Small intestine (tissue), 7 donors: ENCODE measurements at regions not wholly inside any gene's neighbourhood (a gene's known extent, or its start where the extent isn't known, plus 50 kb on each side); places are given as distances from the start of the nearest gene placed in this dataset.

Experiments used
- DNase-seq, 2 donors: peaks; one replicate each; pipeline versions ENCODE4 v3.0.0 to v3.0.0-alpha.2; 2013
- FAIRE-seq: peaks from 2 replicates; lab custom pipeline; 2012; peaks lifted over from hg19 to GRCh38; lab: Jason Lieb, UNC
- H3K27ac ChIP-seq, 3 donors: one replicate each; pipeline ENCODE4 v1.5.1; 2013; ENCODE audit warnings: low read length in 2 of 3, mild to moderate bottlenecking in 2 of 3, control low read depth in 1 of 3, inconsistent platforms in 1 of 3, low read depth in 1 of 3, moderate library complexity in 1 of 3
- H3K27me3 ChIP-seq, 3 donors: one replicate each; pipeline ENCODE4 v1.6.1; 2013; ENCODE audit warnings: low read length in 3 of 3, inconsistent platforms in 1 of 3; ENCODE audit not compliant: control insufficient read depth in 3 of 3, insufficient read depth in 3 of 3
- H3K36me3 ChIP-seq, 3 donors: one replicate each; pipeline ENCODE4 v1.6.1; 2013; ENCODE audit warnings: low read length in 3 of 3, inconsistent platforms in 1 of 3, low read depth in 1 of 3, mild to moderate bottlenecking in 1 of 3, moderate library complexity in 1 of 3; ENCODE audit not compliant: control insufficient read depth in 3 of 3, insufficient read depth in 2 of 3
- H3K4me1 ChIP-seq, 3 donors: one replicate each; pipeline ENCODE4 v1.6.1; 2013; ENCODE audit warnings: low read length in 2 of 3, inconsistent platforms in 1 of 3, low read depth in 1 of 3, mild to moderate bottlenecking in 1 of 3, moderate library complexity in 1 of 3; ENCODE audit not compliant: control insufficient read depth in 3 of 3, insufficient read depth in 2 of 3
- H3K4me3 ChIP-seq, 3 donors: one replicate each; pipeline ENCODE4 v1.5.1; 2013; ENCODE audit warnings: low read length in 3 of 3, control low read depth in 1 of 3, inconsistent platforms in 1 of 3, low read depth in 1 of 3, mild to moderate bottlenecking in 1 of 3, moderate library complexity in 1 of 3
- H3K9me3 ChIP-seq, 2 donors: one replicate each; pipeline ENCODE4 v1.6.1; 2013; ENCODE audit warnings: low read depth in 1 of 2, low read length in 1 of 2; ENCODE audit not compliant: control insufficient read depth in 2 of 2, insufficient read depth in 1 of 2
- WGBS, 3 donors: extraction: QIAGEN DNeasy Blood & Tissue Kit; methylation state at CpG; one replicate each; pipeline ENCODE4 v1.1.7; 2013; 5-methylcytosine and 5-hydroxymethylcytosine counted together
- donor health status: healthy with polysubstance abuse.
- donor health status: control.
- donor health status: control.
- donor health status: Bipolar disorder and iron deficiency.
- donor health status: healthy.

- no peaks in the 10 kb centered on the region for H3K27me3 ChIP-seq
- FAIRE-seq = no peak
- WGBS, 3 donors = 59 to 73% (median 62%) methylated on average over 2 of the region's 2 CpGs
- H3K9me3 ChIP-seq = no peaks in the 10 kb centered on the region
- no peaks in the 10 kb centered on the region for H3K36me3 ChIP-seq
- H3K27ac ChIP-seq = no peak overlapping the region
- DNase-seq = no peak
- H3K4me1 ChIP-seq = no peaks in the 10 kb centered on the region
- H3K4me3 ChIP-seq = no peak overlapping the region
Observed at GRCh38 chr20:39294137-39294725, 332.1 kb downstream of the DHX35 start.

GRCh38 chr20:39292193-39292736 is 330.1 kb downstream of the DHX35 start:
- no peak for FAIRE-seq
- Histone ChIP-seq H3K27ac (no peak overlapping the region), H3K9me3 (no peaks in the 10 kb centered on the region), H3K27me3 (no peaks in the 10 kb centered on the region), H3K4me1 (no peaks in the 10 kb centered on the region), H3K36me3 (no peaks in the 10 kb centered on the region), H3K4me3 (no peak overlapping the region)
- WGBS, 3 donors = 70 to 77% (median 74%) methylated on average over 3 of the region's 3 CpGs
- no peak for DNase-seq

GRCh38 chr20:39291301-39291700 is 329.2 kb downstream of the DHX35 start:
- H3K9me3 ChIP-seq = no peaks in the 10 kb centered on the region
- no peaks in the 10 kb centered on the region for H3K4me1 ChIP-seq
- no peaks in the 10 kb centered on the region for H3K27me3 ChIP-seq
- no peak overlapping the region for H3K4me3 ChIP-seq
- H3K27ac ChIP-seq = no peak overlapping the region
- FAIRE-seq (no peak), DNase-seq (no peak)
- H3K36me3 ChIP-seq = no peaks in the 10 kb centered on the region
- WGBS, 3 donors = 54 to 71% (median 61%) methylated on average over 5 of the region's 5 CpGs

GRCh38 chr20:39290575-39290974 is 328.4 kb downstream of the DHX35 start:
- Histone ChIP-seq H3K4me1 (no peaks in the 10 kb centered on the region), H3K4me3 (no peak overlapping the region), H3K9me3 (no peaks in the 10 kb centered on the region), H3K27me3 (no peaks in the 10 kb centered on the region), H3K36me3 (no peaks in the 10 kb centered on the region), H3K27ac (no peak overlapping the region)
- FAIRE-seq (no peak), DNase-seq (no peak)

GRCh38 chr20:39289831-39290230 is 327.7 kb downstream of the DHX35 start:
- Histone ChIP-seq H3K36me3 (no peaks in the 10 kb centered on the region), H3K9me3 (no peaks in the 10 kb centered on the region), H3K27me3 (no peaks in the 10 kb centered on the region), H3K27ac (no peak overlapping the region), H3K4me1 (no peaks in the 10 kb centered on the region), H3K4me3 (no peak overlapping the region)
- 85 to 87% (median 86%) methylated on average over 2 of the region's 2 CpGs for WGBS, 3 donors
- DNase-seq = no peak
- no peak for FAIRE-seq

- Histone ChIP-seq H3K36me3 (no peaks in the 10 kb centered on the region), H3K9me3 (no peaks in the 10 kb centered on the region), H3K4me1 (no peaks in the 10 kb centered on the region), H3K27ac (no peak overlapping the region), H3K4me3 (no peak overlapping the region), H3K27me3 (no peaks in the 10 kb centered on the region)
- 44 to 55% (median 51%) methylated on average over 2 of the region's 2 CpGs for WGBS, 3 donors
- DNase-seq (peak; percentile 34 to 35), FAIRE-seq (no peak)
Observed at GRCh38 chr20:39289316-39289715, 327.2 kb downstream of the DHX35 start.

- Histone ChIP-seq H3K4me3 (no peak overlapping the region), H3K9me3 (no peaks in the 10 kb centered on the region), H3K27ac (no peak overlapping the region), H3K27me3 (peaks cover 0 to 2% (median 0%) of the 10 kb centered on the region in 3 donors), H3K4me1 (no peaks in the 10 kb centered on the region), H3K36me3 (no peaks in the 10 kb centered on the region)
- 60 to 80% (median 75%) methylated on average over 4 of the region's 4 CpGs for WGBS, 3 donors
- FAIRE-seq (no peak), DNase-seq (no peak)
Observed at GRCh38 chr20:39283464-39283863, 321.3 kb downstream of the DHX35 start.

GRCh38 chr20:39282619-39283092 is 320.5 kb downstream of the DHX35 start:
- peaks cover 0 to 2% (median 0%) of the 10 kb centered on the region in 3 donors for H3K27me3 ChIP-seq
- no peaks in the 10 kb centered on the region for H3K36me3 ChIP-seq
- no peaks in the 10 kb centered on the region for H3K4me1 ChIP-seq
- no peaks in the 10 kb centered on the region for H3K9me3 ChIP-seq
- H3K4me3 ChIP-seq = no peak overlapping the region
- WGBS, 3 donors = 56 to 77% (median 77%) methylated on average over 10 of the region's 10 CpGs
- no peak for DNase-seq
- no peak for FAIRE-seq
- H3K27ac ChIP-seq = no peak overlapping the region

GRCh38 chr20:39280875-39281274 is 318.7 kb downstream of the DHX35 start:
- Histone ChIP-seq H3K36me3 (no peaks in the 10 kb centered on the region), H3K27ac (no peak overlapping the region), H3K4me3 (no peak overlapping the region), H3K9me3 (peaks cover 0 to 2% of the 10 kb centered on the region in 2 donors), H3K27me3 (peaks cover 0 to 2% (median 0%) of the 10 kb centered on the region in 3 donors), H3K4me1 (no peaks in the 10 kb centered on the region)
- DNase-seq = no peak
- no peak for FAIRE-seq
- 71 to 82% (median 79%) methylated on average over 3 of the region's 3 CpGs for WGBS, 3 donors
